ENCODE measurements at regions not wholly inside any gene's neighbourhood (a gene's known extent, or its start where the extent isn't known, plus 50 kb on each side); places are given as distances from the start of the nearest gene placed in this dataset.
A peak's percentile ranks its signal among the peaks of the same experiment; 100 is the strongest.

DNA sequence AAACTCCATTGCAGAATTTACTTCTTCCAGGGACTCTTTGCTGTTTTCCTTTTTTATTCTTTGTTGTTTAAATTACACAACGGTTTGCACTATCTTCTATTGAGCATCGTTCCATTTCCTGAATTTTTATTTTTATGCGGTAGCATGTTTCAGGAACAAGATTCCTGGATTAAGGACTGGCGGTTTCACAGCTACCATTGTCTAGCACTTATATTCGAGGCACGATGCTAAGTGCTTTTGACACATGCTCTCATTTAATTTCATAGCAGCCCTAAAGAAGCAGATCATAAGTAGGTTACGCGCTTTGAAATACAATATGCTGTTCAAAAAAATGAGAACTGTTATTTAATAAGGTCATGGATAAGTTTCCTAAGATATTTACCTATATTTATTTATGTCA is 354.4 kb downstream of the ARL6IP6 start:
- H3K36me3 ChIP-seq (replicated peaks in 1 of 2) = no peaks in the 10 kb centered on the region
- WGBS, 4 donors = 87 to 93% (median 93%) methylated on average over 8 of the region's 8 CpGs
- H3K27ac ChIP-seq = no peak overlapping the region
- DNase-seq = no peak
- intact Hi-C loops (cut with DNase I) = no loop called here
- peaks cover 6 to 8% of the 10 kb centered on the region in 2 donors for H3K4me1 ChIP-seq (replicated peaks in 1 of 2)
- H3K4me3 ChIP-seq = no peak overlapping the region
- peaks cover 0 to under 1% (median 0%) of the 10 kb centered on the region in 3 donors for H3K9me3 ChIP-seq (replicated peaks in 1 of 3)
- no peak for TF ChIP-seq POLR2A (IDR thresholded peaks at IDR 0.05)
- TF ChIP-seq, protein P1, sequence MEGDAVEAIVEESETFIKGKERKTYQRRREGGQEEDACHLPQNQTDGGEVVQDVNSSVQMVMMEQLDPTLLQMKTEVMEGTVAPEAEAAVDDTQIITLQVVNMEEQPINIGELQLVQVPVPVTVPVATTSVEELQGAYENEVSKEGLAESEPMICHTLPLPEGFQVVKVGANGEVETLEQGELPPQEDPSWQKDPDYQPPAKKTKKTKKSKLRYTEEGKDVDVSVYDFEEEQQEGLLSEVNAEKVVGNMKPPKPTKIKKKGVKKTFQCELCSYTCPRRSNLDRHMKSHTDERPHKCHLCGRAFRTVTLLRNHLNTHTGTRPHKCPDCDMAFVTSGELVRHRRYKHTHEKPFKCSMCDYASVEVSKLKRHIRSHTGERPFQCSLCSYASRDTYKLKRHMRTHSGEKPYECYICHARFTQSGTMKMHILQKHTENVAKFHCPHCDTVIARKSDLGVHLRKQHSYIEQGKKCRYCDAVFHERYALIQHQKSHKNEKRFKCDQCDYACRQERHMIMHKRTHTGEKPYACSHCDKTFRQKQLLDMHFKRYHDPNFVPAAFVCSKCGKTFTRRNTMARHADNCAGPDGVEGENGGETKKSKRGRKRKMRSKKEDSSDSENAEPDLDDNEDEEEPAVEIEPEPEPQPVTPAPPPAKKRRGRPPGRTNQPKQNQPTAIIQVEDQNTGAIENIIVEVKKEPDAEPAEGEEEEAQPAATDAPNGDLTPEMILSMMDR (IDR thresholded peaks at IDR 0.05) = no peak
- H3K27me3 ChIP-seq = no peaks in the 10 kb centered on the region

DNA sequence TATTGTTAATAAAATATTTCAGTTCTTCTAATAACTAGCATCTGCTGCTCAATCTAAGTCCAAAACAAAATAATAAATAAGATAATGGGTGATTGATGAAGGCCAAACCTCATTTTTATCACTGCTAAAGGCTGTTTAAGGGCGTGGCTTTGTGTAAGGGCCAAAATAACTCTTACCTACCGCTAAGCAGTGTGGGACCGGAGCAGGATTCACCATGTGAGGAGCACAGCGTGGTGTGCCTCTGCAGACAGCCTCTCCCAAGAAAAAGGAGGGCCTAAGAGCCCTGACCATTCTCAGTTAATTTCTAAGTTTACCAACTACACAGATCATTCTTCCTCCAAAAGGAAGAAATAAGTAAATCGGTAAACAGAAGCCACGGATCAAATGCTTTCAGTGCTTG is 353.7 kb downstream of the ARL6IP6 start:
- TF ChIP-seq, protein P1 (IDR thresholded peaks at IDR 0.05) = no peak
- no peak for TF ChIP-seq POLR2A (IDR thresholded peaks at IDR 0.05)
- intact Hi-C loops (cut with DNase I) = no loop called here
- 26 to 49% (median 39%) methylated on average over 6 of the region's 6 CpGs for WGBS, 4 donors
- no peak overlapping the region for H3K27ac ChIP-seq
- H3K4me1 ChIP-seq (replicated peaks in 1 of 2) = peaks cover 6 to 8% of the 10 kb centered on the region in 2 donors
- H3K9me3 ChIP-seq (replicated peaks in 1 of 3) = no peaks in the 10 kb centered on the region
- no peak overlapping the region for H3K4me3 ChIP-seq
- no peaks in the 10 kb centered on the region for H3K36me3 ChIP-seq (replicated peaks in 1 of 2)
- no peaks in the 10 kb centered on the region for H3K27me3 ChIP-seq
- DNase-seq = peak in 4 of 7 donors; percentile 11 to 41 (median 25)

DNA sequence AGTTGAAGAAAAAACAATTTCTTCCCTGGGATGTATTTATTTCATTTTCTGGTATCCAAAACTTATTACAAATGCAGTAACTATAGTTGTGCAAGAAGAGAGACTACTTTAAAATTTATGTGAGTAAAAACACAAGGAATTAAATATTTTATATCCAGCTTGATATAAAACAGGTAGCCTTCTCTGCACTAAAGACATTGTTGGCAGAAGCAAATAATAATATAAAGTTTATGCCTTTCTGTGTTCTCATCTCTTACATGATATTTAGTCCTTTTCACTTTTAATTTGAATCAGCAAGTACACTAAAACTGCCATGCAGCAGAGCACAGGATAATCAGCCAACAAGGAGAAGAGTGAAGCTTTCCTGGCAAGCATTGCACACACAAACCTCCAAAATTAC is 352.7 kb downstream of the ARL6IP6 start:
- Histone ChIP-seq H3K4me1 (replicated peaks in 1 of 2) (peaks cover 6 to 8% of the 10 kb centered on the region in 2 donors), H3K36me3 (replicated peaks in 1 of 2) (no peaks in the 10 kb centered on the region), H3K9me3 (replicated peaks in 1 of 3) (no peaks in the 10 kb centered on the region), H3K4me3 (no peak overlapping the region), H3K27me3 (no peaks in the 10 kb centered on the region), H3K27ac (no peak overlapping the region)
- no peak for TF ChIP-seq POLR2A (IDR thresholded peaks at IDR 0.05)
- TF ChIP-seq, protein P1 (IDR thresholded peaks at IDR 0.05) = no peak
- no peak for DNase-seq
- intact Hi-C loops (cut with DNase I) = no loop called here

DNA sequence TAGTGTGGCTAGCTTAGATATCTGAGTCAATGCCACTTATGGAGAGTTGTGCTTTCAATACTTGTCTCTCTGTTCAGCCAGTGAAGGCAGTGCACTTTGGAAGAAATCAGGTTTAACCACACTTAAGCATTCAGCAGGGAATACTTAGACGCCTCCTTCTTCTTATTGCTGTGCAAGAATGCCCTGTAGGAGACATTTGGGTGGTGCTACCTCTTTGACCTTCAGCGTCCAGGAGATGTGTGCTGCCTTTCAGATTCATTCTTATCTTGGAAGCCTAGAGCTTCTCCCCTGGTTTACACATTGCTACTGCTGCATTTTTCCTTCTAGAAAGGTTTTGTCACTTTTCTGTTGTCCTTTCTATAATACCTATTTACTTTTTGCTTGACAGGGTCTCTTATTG is 350.5 kb downstream of the ARL6IP6 start:
- H3K4me3 ChIP-seq = no peak overlapping the region
- no peak for DNase-seq
- H3K9me3 ChIP-seq (replicated peaks in 1 of 3) = no peaks in the 10 kb centered on the region
- intact Hi-C loops (cut with DNase I) = no loop called here
- TF ChIP-seq, protein P1 (IDR thresholded peaks at IDR 0.05) = no peak
- TF ChIP-seq POLR2A (IDR thresholded peaks at IDR 0.05) = no peak
- no peaks in the 10 kb centered on the region for H3K27me3 ChIP-seq
- H3K27ac ChIP-seq = no peak overlapping the region
- WGBS, 4 donors = 74 to 83% (median 80%) methylated on average over 2 of the region's 2 CpGs
- no peaks in the 10 kb centered on the region for H3K36me3 ChIP-seq (replicated peaks in 1 of 2)
- peaks cover 6 to 8% of the 10 kb centered on the region in 2 donors for H3K4me1 ChIP-seq (replicated peaks in 1 of 2)
